HG03060 (cell line): ENCODE measurements at regions not wholly inside any gene's neighbourhood (a gene's known extent, or its start where the extent isn't known, plus 50 kb on each side); places are given as distances from the start of the nearest gene placed in this dataset.

Source experiments
- ATAC-seq: cut with Tn5 transposase; IDR thresholded peaks from one replicate; pipeline ENCODE4 v1.9.1; 2021; ENCODE audit warnings: low read depth, moderate number of reproducible peaks; ENCODE audit not compliant: unreplicated experiment

GRCh38 chr22:48057116-48057835, 1294.8 kb downstream of the TBC1D22A start:
- no peak for ATAC-seq

GRCh38 chr22:48055827-48056226, 1293.4 kb downstream of the TBC1D22A start:
- no peak for ATAC-seq

- ATAC-seq, result no peak
These were observed 1292.7 kb downstream of the TBC1D22A start for GRCh38 chr22:48055185-48055584.

- ATAC-seq, result no peak
These were observed 1292.1 kb downstream of the TBC1D22A start for GRCh38 chr22:48054596-48054995.

- ATAC-seq, result no peak
These were observed 1291.5 kb downstream of the TBC1D22A start for GRCh38 chr22:48053973-48054372.

- no peak for ATAC-seq
These were observed 1291.0 kb downstream of the TBC1D22A start for GRCh38 chr22:48053486-48053885.

- no peak for ATAC-seq
These were observed 1290.1 kb downstream of the TBC1D22A start for GRCh38 chr22:48052621-48052890.

- no peak for ATAC-seq
These were observed 1289.6 kb downstream of the TBC1D22A start for GRCh38 chr22:48051796-48052620.

GRCh38 chr22:48050836-48051235, 1288.4 kb downstream of the TBC1D22A start:
- no peak for ATAC-seq

- no peak for ATAC-seq
These were observed 1286.7 kb downstream of the TBC1D22A start for GRCh38 chr22:48049116-48049515.

GRCh38 chr22:48047722-48048500, 1285.5 kb downstream of the TBC1D22A start:
- ATAC-seq, result no peak

GRCh38 chr22:48045369-48045768, 1282.9 kb downstream of the TBC1D22A start:
- ATAC-seq, result peak; percentile 49

GRCh38 chr22:48044487-48045060, 1282.1 kb downstream of the TBC1D22A start:
- ATAC-seq, result no peak

- no peak for ATAC-seq
These were observed 1281.1 kb downstream of the TBC1D22A start for GRCh38 chr22:48043581-48043980.

- ATAC-seq, result no peak
These were observed 1280.4 kb downstream of the TBC1D22A start for GRCh38 chr22:48042621-48043395.

GRCh38 chr22:48039326-48039725, 1276.9 kb downstream of the TBC1D22A start:
- ATAC-seq, result no peak

- ATAC-seq, result no peak
These were observed 1275.2 kb downstream of the TBC1D22A start for GRCh38 chr22:48037618-48038017.

- ATAC-seq, result no peak
These were observed 1273.4 kb downstream of the TBC1D22A start for GRCh38 chr22:48035897-48036296.

GRCh38 chr22:48031589-48031988, 1269.1 kb downstream of the TBC1D22A start:
- no peak for ATAC-seq

GRCh38 chr22:48025096-48025495, 1262.6 kb downstream of the TBC1D22A start:
- ATAC-seq, result no peak
